Small intestine (tissue), 7 donors: ENCODE measurements at regions not wholly inside any gene's neighbourhood (a gene's known extent, or its start where the extent isn't known, plus 50 kb on each side); places are given as distances from the start of the nearest gene placed in this dataset.

ENCODE experiments used
- DNase-seq, 2 donors: peaks; one replicate each; pipeline versions ENCODE4 v3.0.0 to v3.0.0-alpha.2; 2013
- FAIRE-seq: peaks from 2 replicates; lab custom pipeline; 2012; peaks lifted over from hg19 to GRCh38; lab: Jason Lieb, UNC
- H3K27ac ChIP-seq, 3 donors: one replicate each; pipeline ENCODE4 v1.5.1; 2013; ENCODE audit warnings: low read length in 2 of 3, mild to moderate bottlenecking in 2 of 3, control low read depth in 1 of 3, inconsistent platforms in 1 of 3, low read depth in 1 of 3, moderate library complexity in 1 of 3
- H3K27me3 ChIP-seq, 3 donors: one replicate each; pipeline ENCODE4 v1.6.1; 2013; ENCODE audit warnings: low read length in 3 of 3, inconsistent platforms in 1 of 3; ENCODE audit not compliant: control insufficient read depth in 3 of 3, insufficient read depth in 3 of 3
- H3K36me3 ChIP-seq, 3 donors: one replicate each; pipeline ENCODE4 v1.6.1; 2013; ENCODE audit warnings: low read length in 3 of 3, inconsistent platforms in 1 of 3, low read depth in 1 of 3, mild to moderate bottlenecking in 1 of 3, moderate library complexity in 1 of 3; ENCODE audit not compliant: control insufficient read depth in 3 of 3, insufficient read depth in 2 of 3
- H3K4me1 ChIP-seq, 3 donors: one replicate each; pipeline ENCODE4 v1.6.1; 2013; ENCODE audit warnings: low read length in 2 of 3, inconsistent platforms in 1 of 3, low read depth in 1 of 3, mild to moderate bottlenecking in 1 of 3, moderate library complexity in 1 of 3; ENCODE audit not compliant: control insufficient read depth in 3 of 3, insufficient read depth in 2 of 3
- H3K4me3 ChIP-seq, 3 donors: one replicate each; pipeline ENCODE4 v1.5.1; 2013; ENCODE audit warnings: low read length in 3 of 3, control low read depth in 1 of 3, inconsistent platforms in 1 of 3, low read depth in 1 of 3, mild to moderate bottlenecking in 1 of 3, moderate library complexity in 1 of 3
- H3K9me3 ChIP-seq, 2 donors: one replicate each; pipeline ENCODE4 v1.6.1; 2013; ENCODE audit warnings: low read depth in 1 of 2, low read length in 1 of 2; ENCODE audit not compliant: control insufficient read depth in 2 of 2, insufficient read depth in 1 of 2
- WGBS, 3 donors: extraction: QIAGEN DNeasy Blood & Tissue Kit; methylation state at CpG; one replicate each; pipeline ENCODE4 v1.1.7; 2013; 5-methylcytosine and 5-hydroxymethylcytosine counted together
- donor health status: healthy with polysubstance abuse.
- donor health status: control.
- donor health status: control.
- donor health status: Bipolar disorder and iron deficiency.
- donor health status: healthy.

GRCh38 chr18:1999387-1999786, 571.9 kb downstream of the METTL4 start:
- H3K27me3 ChIP-seq, result peaks cover 0 to 2% (median 0%) of the 10 kb centered on the region in 3 donors
- H3K27ac ChIP-seq, result no peak overlapping the region
- FAIRE-seq, result no peak
- WGBS, 3 donors, result 80 to 90% (median 89%) methylated on average over 3 of the region's 3 CpGs
- peaks cover 0 to 5% (median 0%) of the 10 kb centered on the region in 3 donors for H3K4me1 ChIP-seq
- H3K9me3 ChIP-seq, result no peaks in the 10 kb centered on the region
- DNase-seq, result no peak
- H3K36me3 ChIP-seq, result no peaks in the 10 kb centered on the region
- no peak overlapping the region for H3K4me3 ChIP-seq

- Histone ChIP-seq H3K4me3 (no peak overlapping the region), H3K36me3 (no peaks in the 10 kb centered on the region), H3K27ac (no peak overlapping the region), H3K4me1 (peaks cover 0 to 5% (median 0%) of the 10 kb centered on the region in 3 donors), H3K27me3 (no peaks in the 10 kb centered on the region), H3K9me3 (no peaks in the 10 kb centered on the region)
- 67 to 79% (median 69%) methylated on average over 2 of the region's 2 CpGs for whole genome bisulfite sequencing, 3 donors
- no peak for FAIRE-seq
- DNase-seq, result no peak
Observed at GRCh38 chr18:2002151-2002550, 569.2 kb downstream of the METTL4 start.

GRCh38 chr18:2002604-2003003, 568.7 kb downstream of the METTL4 start:
- 46 to 56% (median 53%) methylated on average over 7 of the region's 7 CpGs for WGBS, 3 donors
- H3K4me1 ChIP-seq, result peaks cover 0 to 5% (median 0%) of the 10 kb centered on the region in 3 donors
- H3K4me3 ChIP-seq, result no peak overlapping the region
- H3K36me3 ChIP-seq, result no peaks in the 10 kb centered on the region
- H3K27me3 ChIP-seq, result no peaks in the 10 kb centered on the region
- H3K27ac ChIP-seq, result no peak overlapping the region
- DNase-seq (peak in 1 of 2 donors; percentile 19), FAIRE-seq (no peak)
- no peaks in the 10 kb centered on the region for H3K9me3 ChIP-seq

GRCh38 chr18:2009942-2010697, 561.2 kb downstream of the METTL4 start:
- Histone ChIP-seq H3K4me1 (no peaks in the 10 kb centered on the region), H3K4me3 (no peak overlapping the region), H3K27ac (no peak overlapping the region), H3K36me3 (no peaks in the 10 kb centered on the region), H3K9me3 (no peaks in the 10 kb centered on the region), H3K27me3 (no peaks in the 10 kb centered on the region)
- 50 to 67% (median 53%) methylated on average over 2 of the region's 2 CpGs for WGBS, 3 donors
- DNase-seq (no peak), FAIRE-seq (no peak)

- Histone ChIP-seq H3K27ac (no peak overlapping the region), H3K27me3 (no peaks in the 10 kb centered on the region), H3K4me1 (no peaks in the 10 kb centered on the region), H3K4me3 (no peak overlapping the region), H3K9me3 (no peaks in the 10 kb centered on the region), H3K36me3 (no peaks in the 10 kb centered on the region)
- WGBS, 3 donors, result 37 to 57% (median 44%) methylated on average over 2 of the region's 2 CpGs
- no peak for FAIRE-seq
- DNase-seq, result no peak
Observed at GRCh38 chr18:2027016-2027415, 544.3 kb downstream of the METTL4 start.

- H3K27ac ChIP-seq, result no peak overlapping the region
- FAIRE-seq (no peak), DNase-seq (no peak)
- no peak overlapping the region for H3K4me3 ChIP-seq
- no peaks in the 10 kb centered on the region for H3K36me3 ChIP-seq
- H3K9me3 ChIP-seq, result no peaks in the 10 kb centered on the region
- no peaks in the 10 kb centered on the region for H3K4me1 ChIP-seq
- no peaks in the 10 kb centered on the region for H3K27me3 ChIP-seq
Observed at GRCh38 chr18:2027756-2028155, 543.5 kb downstream of the METTL4 start.

- no peak for DNase-seq
- no peaks in the 10 kb centered on the region for H3K9me3 ChIP-seq
- WGBS, 3 donors, result 40 to 58% (median 52%) methylated on average over 3 of the region's 3 CpGs
- no peaks in the 10 kb centered on the region for H3K4me1 ChIP-seq
- H3K27me3 ChIP-seq, result no peaks in the 10 kb centered on the region
- no peak overlapping the region for H3K4me3 ChIP-seq
- H3K27ac ChIP-seq, result no peak overlapping the region
- FAIRE-seq, result no peak
- H3K36me3 ChIP-seq, result no peaks in the 10 kb centered on the region
Observed at GRCh38 chr18:2028986-2029385, 542.3 kb downstream of the METTL4 start.

- no peak overlapping the region for H3K4me3 ChIP-seq
- no peaks in the 10 kb centered on the region for H3K36me3 ChIP-seq
- H3K9me3 ChIP-seq, result no peaks in the 10 kb centered on the region
- DNase-seq (no peak), FAIRE-seq (no peak)
- no peaks in the 10 kb centered on the region for H3K4me1 ChIP-seq
- no peaks in the 10 kb centered on the region for H3K27me3 ChIP-seq
- no peak overlapping the region for H3K27ac ChIP-seq
Observed at GRCh38 chr18:2030647-2031046, 540.7 kb downstream of the METTL4 start.

- H3K27ac ChIP-seq, result no peak overlapping the region
- no peaks in the 10 kb centered on the region for H3K27me3 ChIP-seq
- FAIRE-seq, result no peak
- H3K9me3 ChIP-seq, result no peaks in the 10 kb centered on the region
- no peak overlapping the region for H3K4me3 ChIP-seq
- H3K4me1 ChIP-seq, result no peaks in the 10 kb centered on the region
- no peaks in the 10 kb centered on the region for H3K36me3 ChIP-seq
- no peak for DNase-seq
Observed at GRCh38 chr18:2032036-2032435, 539.3 kb downstream of the METTL4 start.
